ENCODE measurements at regions not wholly inside any gene's neighbourhood (a gene's known extent, or its start where the extent isn't known, plus 50 kb on each side); places are given as distances from the start of the nearest gene placed in this dataset.

DNA sequence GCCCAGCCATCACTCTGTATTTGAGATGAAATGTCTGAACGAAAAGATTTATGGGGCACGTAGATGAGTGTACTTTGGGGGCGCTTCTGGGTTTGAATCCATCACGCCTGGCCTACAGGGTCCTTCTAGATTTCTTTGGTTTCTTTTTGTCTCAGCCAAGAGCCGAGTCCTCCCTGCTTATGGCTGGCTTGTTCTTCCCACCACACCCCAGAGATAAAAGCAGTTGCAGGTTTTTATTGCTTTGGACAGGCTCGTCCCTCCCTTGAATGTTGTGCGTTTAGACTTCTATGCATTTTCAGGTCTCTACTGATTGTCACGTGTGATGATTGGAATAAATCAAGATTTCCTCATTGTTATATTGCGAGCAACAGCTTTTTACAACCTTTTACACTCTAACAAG, 104.8 kb upstream of the CHRNA7 start:
- DNase-seq: no peak

DNA sequence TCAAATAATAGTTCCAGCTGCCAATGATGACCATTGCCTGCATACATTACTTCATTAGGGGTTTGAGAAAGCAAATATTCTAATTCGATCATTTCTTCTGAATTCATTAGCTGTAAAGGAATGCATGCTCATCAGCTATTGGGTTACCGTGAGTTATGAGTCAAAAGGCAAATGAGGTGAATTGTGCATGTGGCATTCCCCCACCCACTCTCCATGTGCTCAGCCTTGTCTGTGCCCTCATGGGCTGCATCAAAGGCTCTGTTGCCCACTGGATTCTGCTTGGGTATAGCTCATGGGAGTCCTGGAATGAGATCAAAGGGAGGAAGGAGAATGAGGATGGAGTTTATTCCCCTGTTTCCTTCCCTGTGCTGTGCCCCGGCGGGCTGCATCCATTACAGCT, 99.3 kb upstream of the CHRNA7 start:
- no peak for DNase-seq

DNA sequence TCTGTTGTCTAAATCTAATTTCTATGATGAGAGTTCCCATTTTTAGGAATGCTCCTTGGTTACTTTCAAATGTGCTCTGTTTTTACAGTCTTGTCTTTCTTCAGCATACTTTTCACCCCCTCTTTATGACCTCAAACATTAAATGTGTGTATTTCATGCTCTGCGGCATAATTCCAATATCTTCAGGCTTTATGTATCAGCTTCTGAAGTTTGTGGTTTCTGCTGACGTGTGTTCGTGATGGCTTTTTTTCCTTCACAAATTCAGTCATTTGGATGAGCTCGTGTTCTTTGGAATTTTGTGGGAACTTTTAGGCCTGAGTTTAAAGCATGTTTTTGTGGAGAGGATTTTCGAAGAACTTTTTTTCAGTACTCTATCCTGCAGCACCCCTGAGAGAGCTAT, 97.7 kb upstream of the CHRNA7 start:
- no peak for DNase-seq

DNA sequence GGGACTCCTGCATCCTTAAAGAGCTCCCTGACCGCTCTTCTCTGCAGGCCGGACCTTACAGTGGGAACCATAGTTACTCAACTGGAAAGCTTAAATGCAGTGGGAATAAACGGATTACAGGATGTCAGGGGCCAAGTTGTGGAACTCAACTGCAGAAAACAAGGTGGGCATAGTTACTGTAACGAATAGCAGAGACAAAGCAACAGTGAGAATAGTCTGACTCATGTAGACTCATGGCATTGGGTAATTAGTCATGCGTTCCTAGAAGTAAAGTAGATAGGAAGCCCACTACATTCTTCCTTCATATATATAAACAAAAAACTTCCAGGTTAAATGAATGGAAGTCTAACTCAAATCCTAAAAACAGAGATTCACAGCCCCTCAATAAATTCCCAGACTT, 95.5 kb upstream of the CHRNA7 start:
- DNase-seq: no peak

- no peak for DNase-seq
Measured at GRCh38 chr15:31953478-31953877, 76.8 kb upstream of the CHRNA7 start.

GRCh38 chr15:31954374-31955172, 75.7 kb upstream of the CHRNA7 start:
- no peak for DNase-seq

- DNase-seq: no peak
Measured at GRCh38 chr15:31955734-31956133, 74.6 kb upstream of the CHRNA7 start.

- DNase-seq: no peak
Measured at GRCh38 chr15:31957581-31957980, 72.7 kb upstream of the CHRNA7 start.

GRCh38 chr15:31964586-31965307, 65.6 kb upstream of the CHRNA7 start:
- no peak for DNase-seq

DNA sequence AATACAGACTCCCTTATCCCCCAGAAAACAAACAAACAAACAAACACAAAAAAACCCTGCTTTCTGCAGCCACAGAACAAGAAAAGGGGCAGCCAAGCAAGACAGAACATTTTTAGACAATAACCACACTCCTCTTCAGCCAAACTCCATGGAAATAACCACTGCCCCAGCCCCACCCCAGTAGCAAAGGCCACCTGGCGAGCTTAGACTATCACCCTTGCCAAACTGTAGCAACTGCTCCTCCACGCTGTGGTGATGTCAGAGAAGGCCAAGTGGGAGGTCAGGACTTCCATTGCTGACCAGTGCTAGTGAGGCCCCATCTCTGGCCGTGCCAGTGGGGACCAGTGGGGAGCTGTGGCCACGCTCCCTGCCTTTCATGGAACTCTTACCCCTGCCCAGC, 60.3 kb upstream of the CHRNA7 start:
- DNase-seq: no peak

GRCh38 chr15:31973197-31973596, 57.1 kb upstream of the CHRNA7 start:
- no peak for DNase-seq

GRCh38 chr15:31974154-31974794, 56.0 kb upstream of the CHRNA7 start:
- no peak for DNase-seq

DNA sequence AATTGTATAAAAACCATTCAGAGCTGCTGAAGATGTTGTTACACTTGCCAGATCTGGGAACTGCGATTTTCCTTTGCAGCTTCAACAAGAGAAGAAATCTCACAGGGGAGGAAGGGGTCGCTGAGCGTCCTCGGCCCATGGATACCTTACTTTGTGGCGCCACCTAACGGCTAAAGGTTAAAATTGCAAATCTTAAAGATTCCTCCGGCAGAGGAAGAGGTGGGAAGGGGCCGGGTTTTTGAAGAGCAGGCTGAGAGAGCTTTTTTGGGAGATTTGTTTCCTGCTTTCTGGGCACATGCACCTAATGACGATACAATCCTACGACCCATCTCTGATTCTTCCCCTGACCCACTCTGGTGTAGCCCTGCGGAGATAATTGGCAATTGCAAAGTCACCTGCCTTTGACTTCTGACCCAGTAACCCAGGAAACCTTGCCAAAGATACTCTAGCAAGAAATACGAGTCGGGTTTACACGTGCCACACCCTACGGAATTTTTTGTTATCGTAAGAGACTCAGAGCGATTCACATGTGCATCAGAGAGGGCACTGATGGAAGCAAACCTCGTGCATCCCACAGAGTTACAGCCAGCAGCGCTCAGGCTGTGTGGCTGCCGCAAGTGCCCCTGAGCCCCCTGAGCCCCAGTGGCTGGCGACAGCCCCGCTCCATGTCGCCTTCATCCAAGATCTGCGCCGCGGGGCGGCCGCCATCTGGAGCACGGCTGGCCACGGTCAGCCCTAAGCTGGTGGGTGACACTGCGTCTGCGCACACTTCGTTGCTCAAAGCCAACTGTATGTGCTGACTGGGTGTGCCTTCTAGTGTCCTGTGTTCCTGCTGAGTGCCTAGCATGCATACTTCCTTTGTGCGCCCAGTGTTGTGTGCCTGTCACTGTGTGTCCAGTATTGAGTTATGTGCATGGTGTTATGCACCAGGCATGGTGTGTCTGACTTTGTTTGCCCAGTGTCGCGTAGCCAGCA, 55.2 kb upstream of the CHRNA7 start:
- DNase-seq: peak; percentile 71

DNA sequence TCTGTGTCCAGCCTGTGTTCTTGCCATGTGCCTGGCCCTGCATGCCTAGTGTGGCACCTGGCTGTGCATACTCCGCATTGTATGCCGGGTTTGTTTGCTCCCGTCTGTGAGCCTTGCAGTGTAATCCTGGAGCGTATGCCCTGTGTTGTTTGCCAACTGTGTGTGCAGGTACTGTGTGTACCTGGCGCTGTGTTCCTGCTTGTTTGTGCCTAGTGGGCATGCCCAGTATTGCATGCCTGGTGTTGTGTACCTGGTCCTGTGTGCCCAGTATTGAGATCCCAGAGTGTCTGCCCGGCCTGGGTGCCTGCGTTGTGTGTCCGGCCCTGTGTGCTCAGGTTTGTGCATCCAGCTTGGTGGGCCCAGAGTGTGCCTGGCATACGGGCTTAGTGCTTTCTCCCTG, 54.5 kb upstream of the CHRNA7 start:
- DNase-seq: peak; percentile 9

DNA sequence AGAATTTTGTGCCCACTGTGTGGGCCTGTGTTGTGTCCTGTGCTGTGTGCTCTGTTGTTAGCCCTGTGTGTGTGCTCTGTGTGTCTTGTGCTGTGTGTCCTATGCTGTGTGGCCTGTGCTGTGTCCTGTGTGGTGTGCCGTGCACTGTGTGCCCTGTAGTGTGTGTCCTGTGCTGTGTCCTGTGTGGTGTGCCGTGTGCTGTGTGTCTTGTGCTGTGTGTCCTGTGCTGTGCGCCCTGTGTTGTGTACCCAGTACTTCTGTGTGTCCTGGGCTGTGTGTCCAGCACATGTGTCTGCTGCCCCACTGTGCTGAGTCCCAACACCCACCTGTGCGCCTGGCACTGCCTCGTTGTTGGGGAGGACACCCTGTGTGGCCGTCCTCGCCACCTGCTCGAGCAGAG, 53.2 kb upstream of the CHRNA7 start:
- no peak for DNase-seq

- peak; percentile 42 for DNase-seq
Measured at GRCh38 chr15:31977812-31978661, 52.3 kb upstream of the CHRNA7 start.

Data from NCI-H2171 (cell line).